ENCODE measurements at regions not wholly inside any gene's neighbourhood (a gene's known extent, or its start where the extent isn't known, plus 50 kb on each side); places are given as distances from the start of the nearest gene placed in this dataset.

DNA sequence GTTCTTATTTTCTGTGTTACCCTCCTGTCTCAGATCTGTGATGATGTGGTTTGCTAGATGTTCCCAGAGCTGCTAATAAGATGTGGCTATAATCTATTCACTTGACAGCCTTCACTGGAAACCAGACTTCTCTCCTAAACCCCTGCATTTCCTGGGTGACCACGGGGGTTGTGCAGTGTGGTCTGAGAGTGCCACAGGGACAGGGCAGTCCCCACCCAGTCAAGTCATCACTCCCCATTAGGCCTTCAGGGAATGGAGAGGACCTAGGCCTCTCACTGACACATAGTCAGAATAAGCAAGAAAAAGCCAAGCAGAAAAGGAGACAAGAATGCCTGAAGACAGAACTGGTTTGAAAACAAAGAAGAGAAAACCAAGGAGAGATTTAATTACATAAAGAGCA lies 58.3 kb downstream of the GJD2 start:
- TF ChIP-seq, protein P1, sequence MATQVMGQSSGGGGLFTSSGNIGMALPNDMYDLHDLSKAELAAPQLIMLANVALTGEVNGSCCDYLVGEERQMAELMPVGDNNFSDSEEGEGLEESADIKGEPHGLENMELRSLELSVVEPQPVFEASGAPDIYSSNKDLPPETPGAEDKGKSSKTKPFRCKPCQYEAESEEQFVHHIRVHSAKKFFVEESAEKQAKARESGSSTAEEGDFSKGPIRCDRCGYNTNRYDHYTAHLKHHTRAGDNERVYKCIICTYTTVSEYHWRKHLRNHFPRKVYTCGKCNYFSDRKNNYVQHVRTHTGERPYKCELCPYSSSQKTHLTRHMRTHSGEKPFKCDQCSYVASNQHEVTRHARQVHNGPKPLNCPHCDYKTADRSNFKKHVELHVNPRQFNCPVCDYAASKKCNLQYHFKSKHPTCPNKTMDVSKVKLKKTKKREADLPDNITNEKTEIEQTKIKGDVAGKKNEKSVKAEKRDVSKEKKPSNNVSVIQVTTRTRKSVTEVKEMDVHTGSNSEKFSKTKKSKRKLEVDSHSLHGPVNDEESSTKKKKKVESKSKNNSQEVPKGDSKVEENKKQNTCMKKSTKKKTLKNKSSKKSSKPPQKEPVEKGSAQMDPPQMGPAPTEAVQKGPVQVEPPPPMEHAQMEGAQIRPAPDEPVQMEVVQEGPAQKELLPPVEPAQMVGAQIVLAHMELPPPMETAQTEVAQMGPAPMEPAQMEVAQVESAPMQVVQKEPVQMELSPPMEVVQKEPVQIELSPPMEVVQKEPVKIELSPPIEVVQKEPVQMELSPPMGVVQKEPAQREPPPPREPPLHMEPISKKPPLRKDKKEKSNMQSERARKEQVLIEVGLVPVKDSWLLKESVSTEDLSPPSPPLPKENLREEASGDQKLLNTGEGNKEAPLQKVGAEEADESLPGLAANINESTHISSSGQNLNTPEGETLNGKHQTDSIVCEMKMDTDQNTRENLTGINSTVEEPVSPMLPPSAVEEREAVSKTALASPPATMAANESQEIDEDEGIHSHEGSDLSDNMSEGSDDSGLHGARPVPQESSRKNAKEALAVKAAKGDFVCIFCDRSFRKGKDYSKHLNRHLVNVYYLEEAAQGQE (IDR thresholded peaks at IDR 0.05; ENCODE audit: insufficient read depth in 1 of 2, low read depth in 2 of 2, low read length in 1 of 2) = no peak
- TF ChIP-seq TCF7L2 (IDR thresholded peaks at IDR 0.05; ENCODE audit: low read depth, low read length) (no peak), SIN3A (IDR thresholded peaks at IDR 0.05; ENCODE audit: borderline replicate concordance, insufficient read depth, low read depth, low read length) (no peak), POLR2AphosphoS5 (IDR thresholded peaks at IDR 0.05; ENCODE audit: low read depth, low read length) (no peak)
- TF ChIP-seq, protein P2, sequence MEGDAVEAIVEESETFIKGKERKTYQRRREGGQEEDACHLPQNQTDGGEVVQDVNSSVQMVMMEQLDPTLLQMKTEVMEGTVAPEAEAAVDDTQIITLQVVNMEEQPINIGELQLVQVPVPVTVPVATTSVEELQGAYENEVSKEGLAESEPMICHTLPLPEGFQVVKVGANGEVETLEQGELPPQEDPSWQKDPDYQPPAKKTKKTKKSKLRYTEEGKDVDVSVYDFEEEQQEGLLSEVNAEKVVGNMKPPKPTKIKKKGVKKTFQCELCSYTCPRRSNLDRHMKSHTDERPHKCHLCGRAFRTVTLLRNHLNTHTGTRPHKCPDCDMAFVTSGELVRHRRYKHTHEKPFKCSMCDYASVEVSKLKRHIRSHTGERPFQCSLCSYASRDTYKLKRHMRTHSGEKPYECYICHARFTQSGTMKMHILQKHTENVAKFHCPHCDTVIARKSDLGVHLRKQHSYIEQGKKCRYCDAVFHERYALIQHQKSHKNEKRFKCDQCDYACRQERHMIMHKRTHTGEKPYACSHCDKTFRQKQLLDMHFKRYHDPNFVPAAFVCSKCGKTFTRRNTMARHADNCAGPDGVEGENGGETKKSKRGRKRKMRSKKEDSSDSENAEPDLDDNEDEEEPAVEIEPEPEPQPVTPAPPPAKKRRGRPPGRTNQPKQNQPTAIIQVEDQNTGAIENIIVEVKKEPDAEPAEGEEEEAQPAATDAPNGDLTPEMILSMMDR (IDR thresholded peaks at IDR 0.05) = no peak
- H3K27me3 ChIP-seq (ENCODE audit: control insufficient read depth, insufficient read depth, low read length) = no peaks in the 10 kb centered on the region
- no peaks in the 10 kb centered on the region for H3K36me3 ChIP-seq (ENCODE audit: control insufficient read depth, insufficient read depth, low read length)
- no peaks in the 10 kb centered on the region for H3K9me3 ChIP-seq (ENCODE audit: control insufficient read depth, insufficient read depth, low read depth, low read length)
- ChIA-PET CTCF (no interaction called here), POLR2A (no interaction called here)
- no peak overlapping the region for H3K4me3 ChIP-seq (ENCODE audit: low read depth in 2 of 2, low read length in 2 of 2)
- intact Hi-C loops (cut with micrococcal nuclease; ENCODE audit: unreplicated experiment) (loop anchor here (10.0 kb wide), 1 partner anchor 62 kb away; no protein-coding TSS in a partner anchor), in situ Hi-C loops (cut with HindIII; ENCODE audit: low pct_unique_long_range_greater_than_20kb, low sequenced_read_pairs) (no loop called here)
- no peak overlapping the region for H3K27ac ChIP-seq (ENCODE audit: low read length)
- DNase-seq (ENCODE audit: low read depth, low spot score) (no peak), ATAC-seq (no peak)
- H3K4me1 ChIP-seq (ENCODE audit: control insufficient read depth, insufficient read depth, low read length) = no peaks in the 10 kb centered on the region
- no TSS peak for BruUV-seq (replicated peaks)

DNA sequence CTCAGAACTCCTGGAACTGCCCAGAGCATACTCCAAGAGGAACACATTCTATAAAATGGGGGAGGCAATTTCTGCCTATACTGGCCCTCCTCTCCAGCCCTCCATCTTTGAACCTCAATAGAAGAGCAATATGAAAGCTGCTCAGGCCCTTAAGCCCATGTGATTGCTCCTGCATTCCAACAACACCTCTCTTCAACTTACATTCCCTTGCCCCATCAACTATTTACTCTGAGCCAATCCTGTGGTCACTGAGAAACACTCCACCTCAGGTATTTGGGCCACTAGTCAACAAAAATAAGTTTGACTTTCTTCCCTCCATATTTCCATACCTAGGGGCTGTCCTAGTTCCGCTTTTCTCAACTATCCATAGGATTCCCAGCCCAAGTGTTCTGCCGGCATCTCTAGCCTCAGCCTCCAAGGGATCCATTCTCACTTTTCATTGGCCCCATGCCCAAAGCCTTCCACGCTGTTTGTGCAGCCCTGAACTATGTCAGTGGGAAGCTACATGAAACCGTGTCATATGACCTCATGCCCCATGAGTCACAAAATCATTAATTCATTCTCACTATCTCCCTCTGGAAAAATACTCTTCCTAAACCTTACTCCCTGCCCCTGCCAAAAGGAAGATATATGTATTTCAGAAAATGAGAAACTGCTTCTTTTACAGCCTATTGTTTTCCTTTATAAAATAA lies 61.6 kb downstream of the GJD2 start:
- Histone ChIP-seq H3K27me3 (ENCODE audit: control insufficient read depth, insufficient read depth, low read length) (no peaks in the 10 kb centered on the region), H3K4me1 (ENCODE audit: control insufficient read depth, insufficient read depth, low read length) (no peaks in the 10 kb centered on the region), H3K36me3 (ENCODE audit: control insufficient read depth, insufficient read depth, low read length) (no peaks in the 10 kb centered on the region), H3K27ac (ENCODE audit: low read length) (no peak overlapping the region), H3K9me3 (ENCODE audit: control insufficient read depth, insufficient read depth, low read depth, low read length) (no peaks in the 10 kb centered on the region), H3K4me3 (ENCODE audit: low read depth in 2 of 2, low read length in 2 of 2) (no peak overlapping the region)
- no peak for ATAC-seq
- BruUV-seq (replicated peaks) = no TSS peak
- TF ChIP-seq SIN3A (IDR thresholded peaks at IDR 0.05; ENCODE audit: borderline replicate concordance, insufficient read depth, low read depth, low read length) (no peak), TCF7L2 (IDR thresholded peaks at IDR 0.05; ENCODE audit: low read depth, low read length) (no peak), POLR2AphosphoS5 (IDR thresholded peaks at IDR 0.05; ENCODE audit: low read depth, low read length) (no peak)
- TF ChIP-seq, protein P2 (IDR thresholded peaks at IDR 0.05) = no peak
- TF ChIP-seq, protein P1 (IDR thresholded peaks at IDR 0.05; ENCODE audit: insufficient read depth in 1 of 2, low read depth in 2 of 2, low read length in 1 of 2) = no peak
- in situ Hi-C loops (cut with HindIII; ENCODE audit: low pct_unique_long_range_greater_than_20kb, low sequenced_read_pairs) = no loop called here
- ChIA-PET CTCF (no interaction called here), POLR2A (no interaction called here)
- intact Hi-C loops (cut with micrococcal nuclease; ENCODE audit: unreplicated experiment) = loop anchor here (10.0 kb wide), 1 partner anchor 58 kb away; no protein-coding TSS in a partner anchor
- no peak for DNase-seq (ENCODE audit: low read depth, low spot score)
